ENCODE measurements at regions not wholly inside any gene's neighbourhood (a gene's known extent, or its start where the extent isn't known, plus 50 kb on each side); places are given as distances from the start of the nearest gene placed in this dataset.

GRCh38 chr2:133829450-133830020, 261.3 kb upstream of the NCKAP5 start:
- no peak overlapping the region for H4K5ac ChIP-seq (ENCODE audit: insufficient read length, low read depth, low read length)
- H2BK5ac ChIP-seq (ENCODE audit: insufficient read length, low read length): no peak overlapping the region
- no peak overlapping the region for H3K9ac ChIP-seq (ENCODE audit: extremely low read depth, insufficient read length, low read length)
- H2BK120ac ChIP-seq (ENCODE audit: low read depth, low read length, poor library complexity, severe bottlenecking): no peak overlapping the region
- H3K9me3 ChIP-seq (ENCODE audit: control insufficient read depth, low read depth, low read length): no peaks in the 10 kb centered on the region
- no peak overlapping the region for H3T11ph ChIP-seq (ENCODE audit: low read length)
- H3K14ac ChIP-seq (ENCODE audit: insufficient read depth, low read length): no peak overlapping the region
- H3K4me3 Mint-ChIP-seq: no peak overlapping the region
- no CpG with 5 or more reads among the region's 3 CpGs for WGBS (ENCODE audit: extremely low coverage, insufficient read length, low lambda C conversion rate)
- no peak overlapping the region for H2BK20ac ChIP-seq (ENCODE audit: low read depth, low read length, poor library complexity, severe bottlenecking)
- H3K4me1 Mint-ChIP-seq: no peaks in the 10 kb centered on the region
- no peaks in the 10 kb centered on the region for H3K79me2 ChIP-seq (ENCODE audit: insufficient read depth, low read length)
- H3K27me3 ChIP-seq (ENCODE audit: insufficient read depth, low read length): no peaks in the 10 kb centered on the region
- H3K79me1 ChIP-seq (ENCODE audit: insufficient read depth, low read depth, low read length, poor library complexity, severe bottlenecking): no peaks in the 10 kb centered on the region
- H3K4ac ChIP-seq (ENCODE audit: low read depth, low read length): no peak overlapping the region
- H2AK5ac ChIP-seq (ENCODE audit: insufficient read length, low read length): no peak overlapping the region
- no peak overlapping the region for H3K4me2 ChIP-seq (ENCODE audit: insufficient read depth, insufficient read length, low read length)
- no peak overlapping the region for H3K56ac ChIP-seq (ENCODE audit: insufficient read length, low read depth, low read length)
- H2BK15ac ChIP-seq (ENCODE audit: low read depth, low read length): no peak overlapping the region
- H4K8ac ChIP-seq (replicated peaks; ENCODE audit: insufficient read length, low read depth, low read length): no peak overlapping the region
- no peaks in the 10 kb centered on the region for H3K23me2 ChIP-seq (ENCODE audit: insufficient read length, low read depth, low read length, poor library complexity, severe bottlenecking)
- no peak overlapping the region for H3K23ac ChIP-seq (ENCODE audit: insufficient read length, low read depth, low read length)
- no peak overlapping the region for H3K18ac ChIP-seq (ENCODE audit: insufficient read length, low read depth, low read length)
- H3K36me3 Mint-ChIP-seq (ENCODE audit: insufficient read depth in 1 of 3, low read depth in 3 of 3): no peaks in the 10 kb centered on the region
- DNase-seq: no peak
- peaks cover 3% of the 10 kb centered on the region; the same call in 1 of the 2 replicates for H3K27me3 Mint-ChIP-seq (ENCODE audit: low read depth)
- no peak overlapping the region for H3K27ac Mint-ChIP-seq
- H3K9me3 Mint-ChIP-seq: peaks cover 0 to under 1% of the 10 kb centered on the region in 2 experiments; a peak in 1 of 5 replicates
- H3K27ac ChIP-seq (ENCODE audit: insufficient read length, low read depth, low read length): no peak overlapping the region
- no peak overlapping the region for H2AFZ ChIP-seq (ENCODE audit: low read length)
- H2BK12ac ChIP-seq (ENCODE audit: insufficient read length, low read depth, low read length): no peak overlapping the region
- no peaks in the 10 kb centered on the region for H3K4me1 ChIP-seq (ENCODE audit: insufficient read depth, low read length)
- H4K91ac ChIP-seq (ENCODE audit: insufficient read length, low read depth, low read length): no peak overlapping the region
- H4K20me1 ChIP-seq (ENCODE audit: control insufficient read depth, insufficient read depth, insufficient read length): no peaks in the 10 kb centered on the region
- no peak for TF ChIP-seq CTCF (conservative IDR thresholded peaks at IDR 0.05)
